PC-9 (cell line): ENCODE measurements at regions not wholly inside any gene's neighbourhood (a gene's known extent, or its start where the extent isn't known, plus 50 kb on each side); places are given as distances from the start of the nearest gene placed in this dataset.

Experiments
- EZH2 ChIP-seq: fragments of 200-600 bp; sonication (generic); IDR thresholded peaks from 2 replicates; pipeline ENCODE4 v1.8.0; 2017; ENCODE audit warnings: antibody characterized with exemption, low read depth
- TF ChIP-seq, protein P1 (sequence below): fragments of 200-600 bp; sonication (generic); conservative IDR thresholded peaks from 2 replicates; pipeline ENCODE4 v1.6.1; 2017; ENCODE audit warnings: mixed run types, antibody characterized with exemption, mild to moderate bottlenecking, moderate library complexity

DNA sequence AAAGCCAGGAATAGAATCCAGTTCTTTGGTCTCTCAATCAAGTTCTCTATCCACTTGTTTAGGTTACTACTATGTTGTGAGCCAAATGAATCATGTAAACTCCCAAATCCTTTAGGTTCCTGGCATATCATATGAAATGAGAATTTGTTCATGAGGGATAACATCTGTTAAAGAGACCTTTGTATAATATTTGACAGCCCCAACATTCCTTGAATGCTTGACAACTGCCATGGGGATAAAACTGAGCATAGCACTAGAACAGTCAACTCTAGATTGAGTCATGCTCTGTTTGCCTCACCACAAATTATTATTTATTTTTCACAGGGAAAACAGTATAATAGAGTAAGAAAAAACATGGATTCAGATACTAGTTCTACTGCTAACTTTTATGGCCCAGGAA lies 93.3 kb downstream of the NAA11 start:
- TF ChIP-seq, protein P1, sequence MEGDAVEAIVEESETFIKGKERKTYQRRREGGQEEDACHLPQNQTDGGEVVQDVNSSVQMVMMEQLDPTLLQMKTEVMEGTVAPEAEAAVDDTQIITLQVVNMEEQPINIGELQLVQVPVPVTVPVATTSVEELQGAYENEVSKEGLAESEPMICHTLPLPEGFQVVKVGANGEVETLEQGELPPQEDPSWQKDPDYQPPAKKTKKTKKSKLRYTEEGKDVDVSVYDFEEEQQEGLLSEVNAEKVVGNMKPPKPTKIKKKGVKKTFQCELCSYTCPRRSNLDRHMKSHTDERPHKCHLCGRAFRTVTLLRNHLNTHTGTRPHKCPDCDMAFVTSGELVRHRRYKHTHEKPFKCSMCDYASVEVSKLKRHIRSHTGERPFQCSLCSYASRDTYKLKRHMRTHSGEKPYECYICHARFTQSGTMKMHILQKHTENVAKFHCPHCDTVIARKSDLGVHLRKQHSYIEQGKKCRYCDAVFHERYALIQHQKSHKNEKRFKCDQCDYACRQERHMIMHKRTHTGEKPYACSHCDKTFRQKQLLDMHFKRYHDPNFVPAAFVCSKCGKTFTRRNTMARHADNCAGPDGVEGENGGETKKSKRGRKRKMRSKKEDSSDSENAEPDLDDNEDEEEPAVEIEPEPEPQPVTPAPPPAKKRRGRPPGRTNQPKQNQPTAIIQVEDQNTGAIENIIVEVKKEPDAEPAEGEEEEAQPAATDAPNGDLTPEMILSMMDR: no peak
- TF ChIP-seq EZH2: no peak
